Astrocyte (in vitro differentiated cells and primary cell): ENCODE measurements at regions not wholly inside any gene's neighbourhood (a gene's known extent, or its start where the extent isn't known, plus 50 kb on each side); places are given as distances from the start of the nearest gene placed in this dataset.

Experiments used
- DNase-seq: peaks from one replicate; pipeline ENCODE4 v3.0.0-alpha.2; 2010; ENCODE audit warnings: low read depth
- FAIRE-seq: peaks from 2 replicates; lab custom pipeline; 2011; peaks lifted over from hg19 to GRCh38; lab: Jason Lieb, UNC
- H2AFZ ChIP-seq: 2 replicates; pipeline ENCODE4 v1.6.0; 2012; ENCODE audit warnings: low read depth, low read length, inconsistent platforms
- H3K27ac ChIP-seq: 2 replicates; pipeline ENCODE4 v1.5.1; 2011; ENCODE audit warnings: low read depth, low read length, inconsistent platforms
- H3K27me3 ChIP-seq: 2 replicates; pipeline ENCODE4 v1.6.0; 2011; ENCODE audit warnings: low read length, inconsistent platforms; ENCODE audit not compliant: insufficient read depth
- H3K36me3 ChIP-seq: 2 replicates; pipeline ENCODE4 v1.5.1; 2011; ENCODE audit warnings: low read length, inconsistent platforms; ENCODE audit not compliant: insufficient read depth
- H3K4me1 ChIP-seq: 2 replicates; pipeline ENCODE4 v1.5.1; 2011; ENCODE audit warnings: low read length, inconsistent platforms; ENCODE audit not compliant: insufficient read depth
- H3K4me2 ChIP-seq: 2 replicates; pipeline ENCODE4 v1.6.0; 2012; ENCODE audit warnings: low read length, inconsistent platforms
- H3K4me3 ChIP-seq: 2 replicates; pipeline ENCODE4 v1.5.1; 2011; ENCODE audit warnings: low read depth, mild to moderate bottlenecking, low read length, inconsistent platforms; ENCODE audit not compliant: insufficient read depth
- H3K79me2 ChIP-seq: 2 replicates; pipeline ENCODE4 v1.6.0; 2012; ENCODE audit warnings: mild to moderate bottlenecking, low read length, inconsistent platforms; ENCODE audit not compliant: insufficient read depth
- H3K9ac ChIP-seq: 2 replicates; pipeline ENCODE4 v1.6.0; 2012; ENCODE audit warnings: mild to moderate bottlenecking, low read length, inconsistent platforms
- H3K9me3 ChIP-seq: 2 replicates; pipeline ENCODE4 v1.5.1; 2012; ENCODE audit warnings: low read depth, mild to moderate bottlenecking, low read length, inconsistent platforms; ENCODE audit not compliant: insufficient read depth
- H4K20me1 ChIP-seq: 2 replicates; pipeline ENCODE4 v1.6.0; 2012; ENCODE audit warnings: low read length, inconsistent platforms; ENCODE audit not compliant: insufficient read depth
- H3K27ac Mint-ChIP-seq: one replicate; pipeline ENCODE4 v1.8.0; 2021; ENCODE audit warnings: mild to moderate bottlenecking, mixed read lengths; ENCODE audit not compliant: unreplicated experiment
- H3K27me3 Mint-ChIP-seq: one replicate; pipeline ENCODE4 v1.8.0; 2021; ENCODE audit warnings: low read depth, mixed read lengths; ENCODE audit not compliant: unreplicated experiment
- H3K36me3 Mint-ChIP-seq: one replicate; pipeline ENCODE4 v1.8.0; 2021; ENCODE audit warnings: low read depth, mixed read lengths; ENCODE audit not compliant: unreplicated experiment
- H3K4me1 Mint-ChIP-seq: one replicate; pipeline ENCODE4 v1.8.0; 2021; ENCODE audit warnings: low read depth, mixed read lengths; ENCODE audit not compliant: unreplicated experiment
- H3K4me3 Mint-ChIP-seq: one replicate; pipeline ENCODE4 v1.8.0; 2021; ENCODE audit warnings: mild to moderate bottlenecking, moderate library complexity, mixed read lengths; ENCODE audit not compliant: unreplicated experiment
- H3K9me3 Mint-ChIP-seq: one replicate; pipeline ENCODE4 v1.8.0; 2021; ENCODE audit warnings: mild to moderate bottlenecking, mixed read lengths; ENCODE audit not compliant: unreplicated experiment
- EZH2 ChIP-seq: IDR thresholded peaks from 2 replicates; pipeline ENCODE4 v1.6.1; 2012; ENCODE audit warnings: mild to moderate bottlenecking, low read length, inconsistent platforms; ENCODE audit not compliant: insufficient read depth
- TF ChIP-seq, protein P1 (sequence below): IDR thresholded peaks from 2 replicates; pipeline ENCODE4 v1.5.1; 2011; ENCODE audit warnings: low read depth, mild to moderate bottlenecking, inconsistent platforms, low read length, moderate library complexity; ENCODE audit not compliant: insufficient read depth

DNA sequence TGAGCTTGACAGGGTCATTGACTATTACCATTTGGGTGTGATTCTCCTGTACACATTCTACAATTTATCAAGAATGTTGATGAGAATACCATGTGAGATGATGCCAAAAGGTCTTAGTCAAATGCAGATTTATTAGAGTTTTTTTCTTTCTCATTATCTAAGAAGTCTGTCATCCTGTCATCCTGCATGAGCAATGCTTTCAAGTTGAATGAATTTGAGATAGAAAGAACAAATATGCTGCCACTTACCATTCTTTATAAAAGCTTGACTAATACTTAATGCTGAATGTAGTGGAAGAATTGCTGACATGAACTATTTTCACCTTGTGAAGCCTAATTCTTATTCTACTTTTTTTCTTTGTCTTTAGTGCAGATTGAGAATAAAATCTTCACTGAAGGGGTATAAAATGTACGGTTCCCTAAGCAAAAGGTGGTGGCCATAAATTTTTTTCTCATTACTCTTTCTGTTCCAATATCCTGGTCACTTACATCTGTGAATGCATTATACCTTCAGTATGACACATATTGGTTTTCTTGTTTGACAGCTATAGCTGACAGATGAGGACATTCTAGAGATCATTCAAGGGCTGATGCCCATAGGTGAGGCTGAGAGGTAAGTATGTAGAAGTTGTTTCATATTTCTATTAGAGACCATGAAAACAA lies 1434.7 kb downstream of the SLITRK1 start:
- Histone ChIP-seq H3K4me2 (no peak overlapping the region), H3K4me1 (no peaks in the 10 kb centered on the region), H3K79me2 (no peaks in the 10 kb centered on the region), H3K27ac (no peak overlapping the region), H2AFZ (no peak overlapping the region), H3K27me3 (no peaks in the 10 kb centered on the region), H3K9me3 (no peaks in the 10 kb centered on the region), H4K20me1 (no peaks in the 10 kb centered on the region), H3K36me3 (no peaks in the 10 kb centered on the region), H3K9ac (no peak overlapping the region), H3K4me3 (no peak overlapping the region)
- TF ChIP-seq EZH2, result no peak
- TF ChIP-seq, protein P1, sequence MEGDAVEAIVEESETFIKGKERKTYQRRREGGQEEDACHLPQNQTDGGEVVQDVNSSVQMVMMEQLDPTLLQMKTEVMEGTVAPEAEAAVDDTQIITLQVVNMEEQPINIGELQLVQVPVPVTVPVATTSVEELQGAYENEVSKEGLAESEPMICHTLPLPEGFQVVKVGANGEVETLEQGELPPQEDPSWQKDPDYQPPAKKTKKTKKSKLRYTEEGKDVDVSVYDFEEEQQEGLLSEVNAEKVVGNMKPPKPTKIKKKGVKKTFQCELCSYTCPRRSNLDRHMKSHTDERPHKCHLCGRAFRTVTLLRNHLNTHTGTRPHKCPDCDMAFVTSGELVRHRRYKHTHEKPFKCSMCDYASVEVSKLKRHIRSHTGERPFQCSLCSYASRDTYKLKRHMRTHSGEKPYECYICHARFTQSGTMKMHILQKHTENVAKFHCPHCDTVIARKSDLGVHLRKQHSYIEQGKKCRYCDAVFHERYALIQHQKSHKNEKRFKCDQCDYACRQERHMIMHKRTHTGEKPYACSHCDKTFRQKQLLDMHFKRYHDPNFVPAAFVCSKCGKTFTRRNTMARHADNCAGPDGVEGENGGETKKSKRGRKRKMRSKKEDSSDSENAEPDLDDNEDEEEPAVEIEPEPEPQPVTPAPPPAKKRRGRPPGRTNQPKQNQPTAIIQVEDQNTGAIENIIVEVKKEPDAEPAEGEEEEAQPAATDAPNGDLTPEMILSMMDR, result no peak
- DNase-seq (no peak), FAIRE-seq (no peak)
- Mint-ChIP-seq H3K4me3 (no peak overlapping the region), H3K9me3 (no peaks in the 10 kb centered on the region), H3K4me1 (no peaks in the 10 kb centered on the region), H3K27me3 (no peaks in the 10 kb centered on the region), H3K27ac (no peak overlapping the region), H3K36me3 (no peaks in the 10 kb centered on the region)

DNA sequence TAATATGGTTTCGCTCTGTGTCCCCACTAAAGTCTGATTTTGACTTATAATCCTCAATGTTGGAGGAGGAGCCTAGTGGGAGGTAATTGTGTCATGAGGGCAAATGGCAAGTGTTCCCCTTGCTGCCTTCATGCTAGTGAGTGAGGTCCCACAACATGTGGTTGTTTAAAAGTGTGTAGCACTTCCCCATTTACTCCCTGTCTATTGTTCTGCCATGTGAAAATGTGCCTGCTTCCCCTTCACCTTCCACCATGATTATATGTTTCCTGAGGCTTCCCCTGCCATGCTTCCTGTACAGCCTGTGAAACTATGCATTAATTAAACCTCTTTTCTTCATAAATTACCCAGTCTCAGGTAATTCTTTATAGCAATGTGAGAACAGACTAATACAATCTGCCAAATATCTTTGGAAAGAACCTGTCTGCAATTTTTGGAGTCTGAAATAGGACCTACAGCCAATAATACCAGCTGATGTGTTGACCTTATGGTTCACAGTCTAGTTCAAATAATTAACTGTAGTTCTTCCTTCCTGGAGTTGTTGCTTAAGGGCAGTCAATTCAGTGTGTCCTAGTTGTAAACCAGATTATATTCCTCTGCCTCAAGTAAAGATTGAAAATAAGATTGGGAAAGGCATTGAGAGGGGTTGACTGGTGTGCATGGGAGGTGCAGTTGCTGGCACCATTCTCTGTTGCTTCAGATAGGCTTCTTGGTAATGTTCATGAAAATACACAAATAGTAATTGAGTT lies 1442.9 kb downstream of the SLITRK1 start:
- Mint-ChIP-seq H3K4me1 (no peaks in the 10 kb centered on the region), H3K9me3 (peaks cover 3% of the 10 kb centered on the region)

More for the DNA sequence above, 1442.9 kb downstream of the SLITRK1 start:
- Histone ChIP-seq H3K4me1 (no peaks in the 10 kb centered on the region), H4K20me1 (no peaks in the 10 kb centered on the region), H2AFZ (no peak overlapping the region), H3K9me3 (no peaks in the 10 kb centered on the region), H3K79me2 (no peaks in the 10 kb centered on the region), H3K4me3 (no peak overlapping the region), H3K36me3 (no peaks in the 10 kb centered on the region), H3K9ac (no peak overlapping the region), H3K27me3 (no peaks in the 10 kb centered on the region), H3K27ac (no peak overlapping the region), H3K4me2 (no peak overlapping the region)
- no peak for TF ChIP-seq EZH2
- TF ChIP-seq, protein P1, result no peak
- FAIRE-seq (no peak), DNase-seq (no peak)
- Mint-ChIP-seq H3K36me3 (no peaks in the 10 kb centered on the region), H3K27me3 (no peaks in the 10 kb centered on the region), H3K4me3 (no peak overlapping the region), H3K27ac (no peak overlapping the region)
